ENCODE measurements at regions not wholly inside any gene's neighbourhood (a gene's known extent, or its start where the extent isn't known, plus 50 kb on each side); places are given as distances from the start of the nearest gene placed in this dataset.
"Not testable (repeated sequence)": the region's sequence is repeated elsewhere in the genome, so short reads cannot be mapped to it uniquely, and the experiment has no call there.

GRCh38 chrX:13955975-13956374 lies 73.7 kb downstream of the GEMIN8 start:
- no peak overlapping the region for H3K4me3 ChIP-seq
- H3K27ac ChIP-seq, result no peak overlapping the region
- no peaks in the 10 kb centered on the region for H3K27me3 ChIP-seq
- H3K4me1 ChIP-seq, result no peaks in the 10 kb centered on the region
- 90% methylated on average over 3 of the region's 3 CpGs for WGBS
- no peaks in the 10 kb centered on the region for H3K36me3 ChIP-seq
- TF ChIP-seq CTCF (IDR thresholded peaks at IDR 0.05), result no peak
- TF ChIP-seq POLR2AphosphoS5 (IDR thresholded peaks at IDR 0.05), result no peak
- TF ChIP-seq POLR2A (IDR thresholded peaks at IDR 0.05), result no peak
- TF ChIP-seq EP300 (IDR thresholded peaks at IDR 0.05), result no peak
- no peaks in the 10 kb centered on the region for H3K9me3 ChIP-seq
- DNase-seq (ENCODE audit: low spot score in 2 of 2), result no peak

GRCh38 chrX:13955095-13955647 lies 74.5 kb downstream of the GEMIN8 start:
- 66% methylated on average over 6 of the region's 6 CpGs for WGBS
- TF ChIP-seq POLR2AphosphoS5 (IDR thresholded peaks at IDR 0.05), result no peak
- no peak for TF ChIP-seq POLR2A (IDR thresholded peaks at IDR 0.05)
- TF ChIP-seq EP300 (IDR thresholded peaks at IDR 0.05), result no peak
- no peak for TF ChIP-seq CTCF (IDR thresholded peaks at IDR 0.05)
- no peak overlapping the region for H3K4me3 ChIP-seq
- DNase-seq (ENCODE audit: low spot score in 2 of 2), result no peak
- no peaks in the 10 kb centered on the region for H3K36me3 ChIP-seq
- H3K27me3 ChIP-seq, result no peaks in the 10 kb centered on the region
- no peaks in the 10 kb centered on the region for H3K9me3 ChIP-seq
- no peaks in the 10 kb centered on the region for H3K4me1 ChIP-seq
- no peak overlapping the region for H3K27ac ChIP-seq

- H3K4me1 ChIP-seq, result no peaks in the 10 kb centered on the region
- H3K27me3 ChIP-seq, result no peaks in the 10 kb centered on the region
- H3K9me3 ChIP-seq, result no peaks in the 10 kb centered on the region
- no peak for DNase-seq (ENCODE audit: low spot score in 2 of 2)
- no peaks in the 10 kb centered on the region for H3K36me3 ChIP-seq
- H3K4me3 ChIP-seq, result no peak overlapping the region
- no peak overlapping the region for H3K27ac ChIP-seq
- TF ChIP-seq CTCF (IDR thresholded peaks at IDR 0.05) (no peak), EP300 (IDR thresholded peaks at IDR 0.05) (no peak), POLR2A (IDR thresholded peaks at IDR 0.05) (no peak), POLR2AphosphoS5 (IDR thresholded peaks at IDR 0.05) (no peak)
- WGBS, result 79% methylated on average over 5 of the region's 5 CpGs
Observed at GRCh38 chrX:13952581-13952980, 77.1 kb downstream of the GEMIN8 start.

DNA sequence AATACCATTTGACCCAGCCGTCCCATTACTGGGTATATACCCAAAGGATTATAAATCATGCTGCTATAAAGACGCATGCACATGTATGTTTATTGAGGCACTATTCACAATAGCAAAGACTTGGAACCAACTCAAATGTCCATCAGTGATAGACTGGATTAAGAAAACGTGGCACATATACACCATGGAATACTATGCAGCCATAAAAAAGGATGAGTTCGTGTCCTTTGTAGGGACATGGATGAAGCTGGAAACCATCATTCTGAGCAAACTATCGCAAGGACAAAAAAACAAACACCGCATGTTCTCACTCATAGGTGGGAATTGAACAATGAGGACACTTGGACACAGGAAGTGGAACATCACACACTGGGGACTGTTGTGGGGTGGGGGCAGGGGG lies 83.5 kb downstream of the GEMIN8 start:
- not testable (repeated sequence) for H3K27me3 ChIP-seq; H3K4me3 ChIP-seq; H3K36me3 ChIP-seq; H3K4me1 ChIP-seq; H3K27ac ChIP-seq; H3K9me3 ChIP-seq; DNase-seq (ENCODE audit: low spot score in 2 of 2)
- 94% methylated on average over 6 of the region's 6 CpGs for WGBS

DNA sequence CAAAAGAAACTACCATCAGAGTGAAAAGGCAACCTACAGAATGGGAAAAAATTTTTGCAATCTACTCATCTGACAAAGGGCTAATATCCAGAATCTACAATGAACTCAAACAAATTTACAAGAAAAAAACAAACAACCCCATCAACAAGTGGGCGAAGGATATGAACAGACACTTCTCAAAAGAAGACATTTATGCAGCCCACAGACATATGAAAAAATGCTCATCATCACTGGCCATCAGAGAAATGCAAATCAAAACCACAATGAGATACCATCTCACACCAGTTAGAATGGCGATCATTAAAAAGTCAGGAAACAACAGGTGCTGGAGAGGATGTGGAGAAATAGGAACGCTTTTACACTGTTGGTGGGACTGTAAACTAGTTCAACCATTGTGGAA lies 83.9 kb downstream of the GEMIN8 start:
- not testable (repeated sequence) for H3K27ac ChIP-seq; DNase-seq (ENCODE audit: low spot score in 2 of 2); H3K36me3 ChIP-seq; H3K4me1 ChIP-seq; H3K9me3 ChIP-seq; H3K27me3 ChIP-seq; H3K4me3 ChIP-seq
- WGBS, result 100% methylated on average over 2 of the region's 3 CpGs

GRCh38 chrX:13940671-13941070 lies 89.0 kb downstream of the GEMIN8 start:
- peaks cover 6% of the 10 kb centered on the region for H3K4me1 ChIP-seq
- H3K27ac ChIP-seq, result no peak overlapping the region
- no peaks in the 10 kb centered on the region for H3K36me3 ChIP-seq
- WGBS, result 45% methylated on average over 2 of the region's 2 CpGs
- no peak for TF ChIP-seq POLR2A (IDR thresholded peaks at IDR 0.05)
- TF ChIP-seq POLR2AphosphoS5 (IDR thresholded peaks at IDR 0.05), result no peak
- no peak for TF ChIP-seq CTCF (IDR thresholded peaks at IDR 0.05)
- TF ChIP-seq EP300 (IDR thresholded peaks at IDR 0.05), result no peak
- no peaks in the 10 kb centered on the region for H3K9me3 ChIP-seq
- H3K4me3 ChIP-seq, result no peak overlapping the region
- no peaks in the 10 kb centered on the region for H3K27me3 ChIP-seq
- no peak for DNase-seq (ENCODE audit: low spot score in 2 of 2)

Data from suprapubic skin (tissue), 4 donors.